Fibroblast of peridontal ligament (primary cell): ENCODE measurements at regions not wholly inside any gene's neighbourhood (a gene's known extent, or its start where the extent isn't known, plus 50 kb on each side); places are given as distances from the start of the nearest gene placed in this dataset.

Source experiments
- DNase-seq: peaks from one replicate; pipeline ENCODE4 v3.0.0-alpha.2; 2010; ENCODE audit errors: extremely low read depth

GRCh38 chr12:28104903-28105864 lies 85.1 kb upstream of the CCDC91 start:
- DNase-seq: no peak

DNA sequence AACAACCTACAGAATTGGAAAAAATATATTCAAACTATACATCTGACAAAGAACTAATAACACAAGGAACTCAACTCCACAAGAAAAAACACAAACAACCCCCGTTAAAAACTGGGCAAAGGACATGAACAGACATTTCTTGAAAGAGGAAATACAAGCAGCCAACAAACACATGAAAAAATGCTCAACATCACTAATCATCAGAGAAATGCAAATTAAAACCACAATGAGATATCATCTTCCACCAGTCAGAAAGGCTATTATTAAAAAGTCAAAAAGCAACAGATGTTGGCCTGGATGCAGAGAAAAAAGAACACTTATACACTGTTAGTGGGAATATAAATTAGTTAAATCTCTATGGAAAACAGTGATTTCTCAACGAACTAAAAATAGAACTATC lies 82.6 kb upstream of the CCDC91 start:
- peak; percentile 54 for DNase-seq

DNA sequence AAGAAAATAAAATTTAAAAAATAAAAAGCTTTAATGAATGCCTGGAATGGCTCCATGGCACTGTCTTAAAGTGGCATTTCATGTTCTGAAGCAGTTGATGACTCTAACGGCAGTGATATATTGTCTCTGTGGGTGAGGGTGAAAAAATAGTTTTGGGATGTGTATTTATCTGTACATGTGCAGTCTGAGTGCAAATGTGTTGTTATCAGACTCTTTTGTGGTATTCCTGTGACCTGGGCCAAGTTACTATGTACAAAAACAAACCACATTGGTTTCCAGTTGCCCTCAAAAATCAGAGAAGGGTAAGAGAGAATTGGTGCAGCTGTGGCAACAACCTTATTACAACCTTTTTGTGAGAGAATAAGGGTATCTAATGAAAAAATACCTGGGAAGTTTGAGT lies 81.7 kb upstream of the CCDC91 start:
- DNase-seq: peak; percentile 41

DNA sequence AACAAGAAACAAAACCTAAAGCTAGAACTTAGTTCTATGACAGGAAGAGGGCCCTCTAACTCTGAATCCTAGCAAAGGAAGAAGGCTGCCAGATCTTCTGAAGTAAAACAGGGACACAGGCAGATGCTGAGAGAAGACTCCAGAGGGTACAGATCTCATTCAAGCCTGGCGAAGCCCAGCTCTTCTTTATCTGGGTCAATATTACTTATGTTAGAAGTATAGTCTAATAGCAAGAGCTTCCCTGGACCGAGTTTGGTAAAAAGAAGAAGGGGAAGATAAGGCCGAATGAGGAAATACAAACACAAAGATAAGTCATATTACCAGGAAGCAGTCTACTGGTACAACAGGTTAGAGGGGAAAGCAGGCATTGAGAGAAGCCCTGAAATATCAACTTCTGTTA lies 79.9 kb upstream of the CCDC91 start:
- DNase-seq: peak; percentile 42

DNA sequence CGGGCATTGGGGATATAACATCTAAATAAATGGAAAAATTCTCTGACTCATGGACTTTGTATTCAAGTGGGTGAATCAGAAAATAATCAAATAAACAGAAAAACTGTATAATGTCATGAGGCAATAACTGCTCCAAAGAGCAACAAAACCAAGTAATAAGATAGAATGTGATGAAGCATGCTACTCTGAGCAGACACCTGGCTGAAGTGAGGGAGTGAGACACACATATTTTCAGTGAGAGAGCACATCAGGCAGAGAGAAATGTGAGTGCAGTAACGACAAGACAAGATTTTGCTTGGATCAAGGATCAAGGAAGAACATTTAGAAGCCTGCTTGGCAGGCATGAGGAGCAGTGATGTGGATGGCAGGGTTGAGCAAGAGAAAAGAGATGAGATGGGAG lies 75.8 kb upstream of the CCDC91 start:
- no peak for DNase-seq

GRCh38 chr12:28121433-28121832 lies 68.8 kb upstream of the CCDC91 start:
- DNase-seq: peak; percentile 41

DNA sequence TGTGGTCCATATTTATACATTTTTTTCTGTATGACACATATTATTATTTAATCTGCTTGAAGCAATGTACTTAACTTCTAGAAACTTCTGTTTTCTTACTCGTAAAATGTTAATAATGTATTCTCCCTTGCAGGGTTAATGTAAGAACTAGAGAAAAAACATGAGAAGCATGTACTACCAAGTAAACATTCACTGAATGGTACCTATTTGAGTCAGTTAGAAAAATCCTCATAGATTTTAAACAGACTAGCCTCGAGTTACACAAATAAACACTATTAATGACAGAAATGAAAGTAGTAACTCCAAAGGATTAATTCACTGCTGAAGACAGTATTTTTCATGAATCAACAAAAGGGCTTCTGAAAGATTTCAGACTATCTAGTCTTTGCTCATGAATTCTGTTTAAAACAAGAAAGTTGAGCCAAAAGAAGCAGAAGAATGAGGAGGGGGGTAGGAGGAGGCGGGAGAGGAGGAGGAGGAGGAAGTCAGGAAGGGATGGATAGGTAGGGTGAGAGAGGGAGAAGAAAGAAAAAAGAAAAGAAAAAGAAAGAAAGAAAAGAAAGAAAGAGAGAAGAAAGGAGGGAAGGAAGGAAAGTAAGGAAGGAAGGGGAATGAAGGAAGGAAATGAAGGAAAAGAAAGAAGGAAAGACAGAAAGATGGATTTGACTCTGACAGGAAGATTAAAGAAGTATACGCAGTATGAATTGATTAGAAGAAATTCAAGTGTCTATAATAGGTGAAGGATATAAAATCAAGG lies 68.2 kb upstream of the CCDC91 start:
- no peak for DNase-seq

- no peak for DNase-seq
Measured at GRCh38 chr12:28122756-28123155, 67.5 kb upstream of the CCDC91 start.

GRCh38 chr12:28127455-28127854 lies 62.8 kb upstream of the CCDC91 start:
- no peak for DNase-seq

DNA sequence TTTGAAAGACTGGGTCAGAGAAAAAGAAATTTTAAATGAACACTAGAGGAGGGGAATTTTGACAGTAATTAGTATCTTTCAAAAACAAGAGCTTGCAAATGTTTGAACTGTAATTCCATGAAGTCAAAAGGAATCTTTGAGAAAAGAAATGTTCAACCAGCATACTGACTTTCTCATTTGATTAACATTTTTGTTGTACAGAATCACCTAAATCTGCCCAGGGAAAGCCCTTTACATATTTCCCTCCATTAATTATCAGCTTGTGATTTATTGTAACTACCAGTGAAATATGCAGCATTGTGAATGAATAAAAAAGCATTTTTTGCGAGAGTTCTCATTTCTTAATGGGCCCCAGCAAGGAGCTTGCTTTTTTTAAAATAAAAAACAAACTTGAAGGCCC lies 61.2 kb upstream of the CCDC91 start:
- no peak for DNase-seq

DNA sequence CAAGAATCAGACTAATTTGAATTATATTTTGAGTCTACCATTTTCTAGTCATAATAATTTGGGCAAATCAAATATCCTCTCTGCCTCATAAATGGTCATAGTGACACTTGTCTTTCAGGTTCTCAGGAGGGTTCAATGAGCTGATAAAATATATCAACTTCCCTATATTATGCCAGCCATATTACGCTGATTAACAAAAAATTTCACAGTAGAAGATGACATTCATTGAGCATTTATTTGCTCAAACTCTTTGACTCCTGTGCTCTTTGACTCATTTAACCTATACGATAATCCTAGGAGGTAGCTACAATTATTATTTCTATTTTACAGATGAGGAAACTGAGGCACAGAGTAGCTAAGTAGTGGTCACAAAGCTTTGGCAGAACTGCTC lies 60.0 kb upstream of the CCDC91 start:
- no peak for DNase-seq

GRCh38 chr12:28130625-28131598 lies 59.3 kb upstream of the CCDC91 start:
- DNase-seq: peak; percentile 94

DNA sequence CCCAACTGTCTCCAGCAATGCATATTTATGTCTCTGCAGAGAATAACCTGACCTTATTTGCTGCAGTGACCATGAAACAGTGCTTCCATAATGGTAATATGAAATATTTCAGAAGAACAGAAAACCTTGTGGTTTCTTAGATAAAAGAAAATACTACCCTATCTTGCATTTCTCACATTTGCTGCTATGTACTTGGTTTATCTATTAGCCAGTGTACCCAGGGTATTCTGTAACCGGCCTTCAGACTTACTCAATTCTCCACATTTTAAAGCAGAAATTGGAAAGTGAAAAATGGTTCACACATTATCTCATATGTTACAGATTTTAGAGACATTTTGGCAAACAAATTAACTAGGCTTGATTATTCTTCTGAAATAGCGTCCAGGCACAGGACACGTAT lies 57.9 kb upstream of the CCDC91 start:
- no peak for DNase-seq

DNA sequence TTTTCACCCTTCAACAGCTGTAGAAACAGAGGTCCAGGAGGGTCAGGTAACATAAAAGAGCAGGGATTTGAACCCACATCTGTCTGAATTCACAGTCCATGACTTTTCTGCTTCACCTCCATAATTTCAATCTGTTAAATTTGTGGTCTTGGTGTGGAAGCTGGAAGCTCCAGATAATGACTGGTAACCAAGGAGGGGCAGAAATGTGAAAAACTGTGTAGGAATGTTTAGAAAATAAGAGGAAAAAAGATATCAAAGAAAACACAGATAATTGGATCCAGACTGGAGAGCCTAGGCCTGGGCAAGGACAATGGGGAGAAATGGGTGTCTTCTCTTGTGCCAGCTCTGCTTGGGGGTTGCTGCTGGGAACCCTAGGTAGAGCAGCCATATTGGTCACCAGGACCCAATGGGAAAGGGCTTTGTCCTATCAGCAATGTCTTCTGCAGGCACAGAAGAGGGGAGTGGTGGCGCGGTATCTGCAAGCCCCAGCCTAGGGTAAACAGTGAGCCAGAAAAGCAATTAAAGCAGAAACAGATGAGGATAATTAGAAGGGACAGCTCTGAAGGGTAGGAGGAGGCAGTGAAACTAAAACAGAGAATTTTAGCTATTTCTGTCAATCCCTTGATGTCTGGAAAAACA lies 54.3 kb upstream of the CCDC91 start:
- no peak for DNase-seq

- DNase-seq: no peak
Measured at GRCh38 chr12:28137414-28137813, 52.8 kb upstream of the CCDC91 start.

DNA sequence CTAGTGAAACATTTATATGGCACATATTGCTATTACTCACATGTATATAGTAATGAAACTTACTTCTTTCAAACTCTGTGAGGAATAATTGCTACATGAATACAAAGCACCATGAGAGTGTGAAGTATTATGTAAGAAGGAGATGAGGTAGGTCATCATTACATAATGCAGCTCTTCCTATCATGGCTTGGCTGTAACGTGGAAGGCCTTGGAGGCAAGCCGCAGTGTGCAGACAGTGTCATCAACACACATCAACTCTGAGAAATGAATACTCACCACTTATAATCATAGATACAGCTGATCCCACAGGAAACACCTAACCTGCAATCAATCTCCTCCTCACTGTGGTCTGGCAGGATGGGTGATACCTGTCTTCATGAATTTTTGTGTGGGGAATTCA lies 49.9 kb upstream of the CCDC91 start:
- no peak for DNase-seq
